Parathyroid adenoma (tissue), 2 donors: ENCODE measurements at regions not wholly inside any gene's neighbourhood (a gene's known extent, or its start where the extent isn't known, plus 50 kb on each side); places are given as distances from the start of the nearest gene placed in this dataset.

Experiments used
- H2AFZ ChIP-seq: fragments of 300-600 bp; sonication (generic); one replicate; pipeline ENCODE4 v1.7.0; 2017; ENCODE audit warnings: antibody characterized with exemption, mild to moderate bottlenecking
- H3K27ac ChIP-seq: fragments of 300-600 bp; sonication (generic); one replicate; pipeline ENCODE4 v1.7.0; 2017
- H3K27me3 ChIP-seq: fragments of 300-600 bp; sonication (generic); one replicate; pipeline ENCODE4 v1.7.0; 2017; ENCODE audit warnings: low read length; ENCODE audit not compliant: control insufficient read depth, insufficient read depth
- H3K36me3 ChIP-seq: fragments of 300-600 bp; sonication (generic); one replicate; pipeline ENCODE4 v1.7.0; 2017; ENCODE audit warnings: low read length; ENCODE audit not compliant: control insufficient read depth, insufficient read depth
- H3K4me1 ChIP-seq: fragments of 300-600 bp; sonication (generic); one replicate; pipeline ENCODE4 v1.7.0; 2017; ENCODE audit warnings: control low read depth
- H3K4me2 ChIP-seq: fragments of 300-600 bp; sonication (generic); one replicate; pipeline ENCODE4 v1.7.0; 2017; ENCODE audit warnings: low read length
- H3K4me3 ChIP-seq: fragments of 300-600 bp; sonication (generic); one replicate; pipeline ENCODE4 v1.7.0; 2017; ENCODE audit warnings: low read depth, low read length
- H3K79me2 ChIP-seq: fragments of 300-600 bp; sonication (generic); one replicate; pipeline ENCODE4 v1.7.0; 2017; ENCODE audit warnings: control low read depth
- H3K9ac ChIP-seq: fragments of 300-600 bp; sonication (generic); one replicate; pipeline ENCODE4 v1.7.0; 2017; ENCODE audit warnings: mild to moderate bottlenecking
- H3K9me3 ChIP-seq: fragments of 300-600 bp; sonication (generic); one replicate; pipeline ENCODE4 v1.7.0; 2017; ENCODE audit warnings: low read length; ENCODE audit not compliant: control insufficient read depth
- TF ChIP-seq, protein P1 (sequence below): fragments of 300-600 bp; sonication (generic); IDR thresholded peaks from one replicate; pipeline ENCODE4 v1.7.0; 2017; ENCODE audit warnings: antibody characterized with exemption, mild to moderate bottlenecking
- donor health status: primary hyperparathyroidism.

DNA sequence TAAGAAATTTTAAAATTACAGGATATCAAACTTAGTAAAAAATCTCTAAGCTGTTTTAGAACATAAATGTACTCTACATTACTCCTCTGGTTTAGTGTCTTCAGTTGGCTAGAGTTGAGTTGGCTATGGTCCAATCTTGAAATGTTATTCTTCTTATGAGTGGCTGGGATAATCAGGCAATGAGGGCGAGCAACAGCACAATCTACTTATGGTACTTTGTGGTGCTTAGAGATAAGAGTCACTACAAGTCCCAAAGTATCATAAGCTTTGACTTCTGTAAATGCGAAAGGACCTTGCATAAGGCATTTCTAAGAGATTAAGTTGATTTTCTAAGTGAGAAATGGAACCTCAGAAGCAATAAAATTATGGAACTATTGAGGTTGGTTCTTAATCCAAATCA is 361.7 kb downstream of the GPD2 start:
- Histone ChIP-seq H3K9me3 (no peaks in the 10 kb centered on the region), H2AFZ (no peak overlapping the region), H3K4me2 (no peak overlapping the region), H3K4me1 (no peaks in the 10 kb centered on the region), H3K79me2 (no peaks in the 10 kb centered on the region), H3K4me3 (no peak overlapping the region), H3K27ac (no peak overlapping the region), H3K27me3 (no peaks in the 10 kb centered on the region), H3K9ac (no peak overlapping the region), H3K36me3 (no peaks in the 10 kb centered on the region)
- TF ChIP-seq, protein P1, sequence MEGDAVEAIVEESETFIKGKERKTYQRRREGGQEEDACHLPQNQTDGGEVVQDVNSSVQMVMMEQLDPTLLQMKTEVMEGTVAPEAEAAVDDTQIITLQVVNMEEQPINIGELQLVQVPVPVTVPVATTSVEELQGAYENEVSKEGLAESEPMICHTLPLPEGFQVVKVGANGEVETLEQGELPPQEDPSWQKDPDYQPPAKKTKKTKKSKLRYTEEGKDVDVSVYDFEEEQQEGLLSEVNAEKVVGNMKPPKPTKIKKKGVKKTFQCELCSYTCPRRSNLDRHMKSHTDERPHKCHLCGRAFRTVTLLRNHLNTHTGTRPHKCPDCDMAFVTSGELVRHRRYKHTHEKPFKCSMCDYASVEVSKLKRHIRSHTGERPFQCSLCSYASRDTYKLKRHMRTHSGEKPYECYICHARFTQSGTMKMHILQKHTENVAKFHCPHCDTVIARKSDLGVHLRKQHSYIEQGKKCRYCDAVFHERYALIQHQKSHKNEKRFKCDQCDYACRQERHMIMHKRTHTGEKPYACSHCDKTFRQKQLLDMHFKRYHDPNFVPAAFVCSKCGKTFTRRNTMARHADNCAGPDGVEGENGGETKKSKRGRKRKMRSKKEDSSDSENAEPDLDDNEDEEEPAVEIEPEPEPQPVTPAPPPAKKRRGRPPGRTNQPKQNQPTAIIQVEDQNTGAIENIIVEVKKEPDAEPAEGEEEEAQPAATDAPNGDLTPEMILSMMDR, result no peak

DNA sequence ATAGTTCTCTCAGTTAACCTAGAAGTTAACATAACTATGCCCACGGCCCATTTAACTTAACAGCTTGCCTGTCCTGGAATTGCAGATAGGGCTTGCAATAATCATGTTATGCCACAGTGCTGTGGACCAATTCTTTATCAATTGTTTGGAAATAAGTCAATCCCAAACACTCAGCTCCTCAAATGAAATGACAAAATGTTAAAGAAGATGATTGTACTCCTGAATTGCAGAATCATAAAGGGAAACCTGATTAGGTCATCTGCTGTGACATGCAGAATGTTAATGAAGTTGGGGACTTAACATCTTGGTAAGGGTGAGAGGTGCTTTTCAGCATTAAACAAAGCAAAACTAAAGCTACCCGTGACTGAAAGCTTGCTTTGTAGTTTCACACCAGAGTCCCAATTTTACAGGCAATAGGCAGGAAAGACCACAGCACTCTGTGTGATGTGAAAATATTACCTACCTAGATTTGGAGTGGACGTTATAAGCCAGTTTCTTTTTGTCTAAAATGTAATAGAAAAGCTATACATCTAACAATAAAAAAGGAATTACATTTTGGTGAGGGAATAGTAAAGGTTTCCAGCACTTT is 364.0 kb downstream of the GPD2 start:
- H3K4me1 ChIP-seq, result no peaks in the 10 kb centered on the region
- H3K4me2 ChIP-seq, result no peak overlapping the region
- no peak overlapping the region for H3K27ac ChIP-seq
- no peaks in the 10 kb centered on the region for H3K36me3 ChIP-seq
- H3K9ac ChIP-seq, result no peak overlapping the region
- H3K27me3 ChIP-seq, result no peaks in the 10 kb centered on the region
- H3K79me2 ChIP-seq, result no peaks in the 10 kb centered on the region
- TF ChIP-seq, protein P1, result no peak
- no peak overlapping the region for H3K4me3 ChIP-seq
- H3K9me3 ChIP-seq, result no peaks in the 10 kb centered on the region
- no peak overlapping the region for H2AFZ ChIP-seq

DNA sequence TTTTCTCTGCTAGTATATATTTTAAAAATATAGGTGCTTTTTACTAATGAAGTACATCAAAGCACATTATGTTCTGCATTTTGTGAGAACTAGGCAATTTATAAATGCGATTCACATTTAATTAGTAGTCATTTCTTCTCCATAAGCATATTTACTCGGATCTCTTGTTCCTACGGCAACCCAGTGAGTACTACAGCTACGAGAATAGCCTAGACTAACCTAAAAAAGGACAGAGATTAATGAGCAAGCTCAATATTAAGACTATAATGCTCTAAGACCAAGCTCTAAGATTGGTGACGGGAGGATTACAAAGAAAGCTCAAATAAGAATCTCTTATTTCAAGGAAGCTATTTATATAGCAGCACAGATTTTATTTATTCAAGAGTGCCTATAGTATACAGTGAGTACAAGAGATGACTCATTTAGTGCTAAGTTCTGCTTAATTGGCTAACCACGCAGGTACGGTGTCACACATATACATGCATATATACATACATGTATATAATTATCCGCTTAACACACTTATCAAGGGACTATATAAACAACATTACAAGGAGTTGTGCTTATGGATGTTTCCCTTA is 364.7 kb downstream of the GPD2 start:
- no peak overlapping the region for H2AFZ ChIP-seq
- no peak overlapping the region for H3K4me2 ChIP-seq
- H3K4me1 ChIP-seq, result no peaks in the 10 kb centered on the region
- no peaks in the 10 kb centered on the region for H3K79me2 ChIP-seq
- H3K27me3 ChIP-seq, result no peaks in the 10 kb centered on the region
- H3K9ac ChIP-seq, result no peak overlapping the region
- no peak overlapping the region for H3K4me3 ChIP-seq
- H3K27ac ChIP-seq, result no peak overlapping the region
- TF ChIP-seq, protein P1, result no peak
- H3K36me3 ChIP-seq, result no peaks in the 10 kb centered on the region
- H3K9me3 ChIP-seq, result no peaks in the 10 kb centered on the region

DNA sequence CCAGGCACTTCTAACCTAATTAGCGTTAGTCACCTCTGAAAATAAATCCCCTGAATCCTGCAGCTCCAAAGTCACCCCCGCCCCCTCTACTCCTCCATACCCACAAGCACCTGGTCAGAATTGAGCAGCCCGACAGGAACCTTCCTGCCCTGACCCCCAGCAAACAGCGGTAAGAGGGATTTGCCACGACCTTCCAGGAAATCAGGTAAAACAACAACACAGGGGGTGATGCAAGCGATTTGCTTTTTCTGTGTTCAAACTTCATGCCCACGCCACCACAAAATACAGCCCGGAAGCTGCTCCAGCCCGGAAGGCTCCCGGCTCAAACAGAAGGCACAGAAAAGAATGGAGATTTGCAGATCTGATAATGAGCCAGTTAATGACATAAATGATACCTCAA is 367.1 kb downstream of the GPD2 start:
- no peak overlapping the region for H3K9ac ChIP-seq
- peak overlapping the region; percentile 52 for H3K4me2 ChIP-seq
- peak overlapping the region; percentile 77 for H2AFZ ChIP-seq
- no peaks in the 10 kb centered on the region for H3K4me1 ChIP-seq
- no peaks in the 10 kb centered on the region for H3K79me2 ChIP-seq
- no peaks in the 10 kb centered on the region for H3K9me3 ChIP-seq
- no peaks in the 10 kb centered on the region for H3K36me3 ChIP-seq
- no peak overlapping the region for H3K4me3 ChIP-seq
- no peak overlapping the region for H3K27ac ChIP-seq
- TF ChIP-seq, protein P1, result no peak
- H3K27me3 ChIP-seq, result no peaks in the 10 kb centered on the region

DNA sequence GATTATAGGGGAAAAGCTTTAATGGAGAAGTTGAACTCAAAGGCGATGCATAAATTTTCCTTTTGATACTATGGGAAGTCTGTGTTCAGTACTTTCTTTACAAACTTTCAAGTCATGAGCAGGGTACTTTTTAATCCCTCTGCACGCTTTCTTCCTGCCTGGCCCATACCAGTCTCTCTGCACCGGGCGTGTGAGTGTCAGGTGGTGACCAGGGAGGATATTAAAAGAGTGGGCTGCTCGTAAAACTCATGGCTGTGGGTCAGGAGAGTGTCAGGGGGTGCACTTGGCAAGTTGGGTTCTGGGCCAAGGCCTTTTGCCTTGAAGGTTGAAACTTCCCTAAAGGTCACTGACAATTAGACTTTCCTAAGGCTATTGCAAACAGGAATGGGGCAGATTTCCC is 367.8 kb downstream of the GPD2 start:
- Histone ChIP-seq H3K4me3 (no peak overlapping the region), H3K36me3 (no peaks in the 10 kb centered on the region), H2AFZ (no peak overlapping the region)

More for the DNA sequence above, 367.8 kb downstream of the GPD2 start:
- TF ChIP-seq, protein P1, result no peak
- Histone ChIP-seq H3K9me3 (no peaks in the 10 kb centered on the region), H3K79me2 (no peaks in the 10 kb centered on the region), H3K27me3 (no peaks in the 10 kb centered on the region), H3K4me2 (no peak overlapping the region), H3K27ac (no peak overlapping the region), H3K4me1 (no peaks in the 10 kb centered on the region), H3K9ac (no peak overlapping the region)
